ENCODE measurements at regions not wholly inside any gene's neighbourhood (a gene's known extent, or its start where the extent isn't known, plus 50 kb on each side); places are given as distances from the start of the nearest gene placed in this dataset.

GRCh38 chr13:40189898-40190630, 476.4 kb downstream of the FOXO1 start:
- ChIA-PET POLR2A (no interaction called here), CTCF (no interaction called here)
- Mint-ChIP-seq H3K36me3 (no peaks in the 10 kb centered on the region), H3K9me3 (no peaks in the 10 kb centered on the region), H3K27ac (no peak overlapping the region), H3K4me1 (peaks cover 33% of the 10 kb centered on the region), H3K27me3 (ENCODE audit: low read depth) (peaks cover 2% of the 10 kb centered on the region; the same call in 1 of the 2 replicates), H3K4me3 (no peak overlapping the region)
- ATAC-seq (no peak), DNase-seq (ENCODE audit: low spot score) (no peak)
- TF ChIP-seq SMAD3 (CRISPR knock-in tag; IDR thresholded peaks at IDR 0.05; ENCODE audit: borderline replicate concordance) = no peak
- no peak for TF ChIP-seq ATF6 (CRISPR knock-in tag; IDR thresholded peaks at IDR 0.05)
- no peak for TF ChIP-seq E2F5 (CRISPR knock-in tag; IDR thresholded peaks at IDR 0.05)
- TF ChIP-seq USF1 (CRISPR knock-in tag; IDR thresholded peaks at IDR 0.05) = no peak
- TF ChIP-seq CBFB (CRISPR knock-in tag; IDR thresholded peaks at IDR 0.05; ENCODE audit: low read depth) = no peak
- no peak for TF ChIP-seq TEAD1 (CRISPR knock-in tag; IDR thresholded peaks at IDR 0.05)
- no peak for TF ChIP-seq ZNF317 (CRISPR knock-in tag; IDR thresholded peaks at IDR 0.05; ENCODE audit: borderline replicate concordance, low read depth)
- TF ChIP-seq ZNF138 (CRISPR knock-in tag; conservative IDR thresholded peaks at IDR 0.05) = no peak
- no peak for TF ChIP-seq ZNF263 (CRISPR knock-in tag; IDR thresholded peaks at IDR 0.05; ENCODE audit: low read depth)
- TF ChIP-seq ZBTB43 (CRISPR knock-in tag; IDR thresholded peaks at IDR 0.05) = no peak
- TF ChIP-seq ATF1 (CRISPR knock-in tag; IDR thresholded peaks at IDR 0.05) = no peak
- no peak for TF ChIP-seq JAZF1 (CRISPR knock-in tag; IDR thresholded peaks at IDR 0.05)
- TF ChIP-seq ZNF219 (CRISPR knock-in tag; IDR thresholded peaks at IDR 0.05; ENCODE audit: borderline replicate concordance) = no peak

GRCh38 chr13:40190641-40191100, 475.8 kb downstream of the FOXO1 start:
- DNase-seq (ENCODE audit: low spot score) (no peak), ATAC-seq (no peak)
- CTCF ChIA-PET = no interaction called here
- H3K36me3 Mint-ChIP-seq = no peaks in the 10 kb centered on the region
- no peaks in the 10 kb centered on the region for H3K27me3 Mint-ChIP-seq (ENCODE audit: low read depth)
- POLR2A ChIA-PET = no interaction called here
- no peak overlapping the region for H3K4me3 Mint-ChIP-seq
- H3K9me3 Mint-ChIP-seq = no peaks in the 10 kb centered on the region
- peaks cover 33% of the 10 kb centered on the region for H3K4me1 Mint-ChIP-seq
- H3K27ac Mint-ChIP-seq = no peak overlapping the region
- TF ChIP-seq ZNF121 (CRISPR knock-in tag; IDR thresholded peaks at IDR 0.05) (no peak), CBFB (CRISPR knock-in tag; IDR thresholded peaks at IDR 0.05; ENCODE audit: low read depth) (no peak), ZNF263 (CRISPR knock-in tag; IDR thresholded peaks at IDR 0.05; ENCODE audit: low read depth) (no peak), ZSCAN18 (CRISPR knock-in tag; IDR thresholded peaks at IDR 0.05) (no peak), TEAD1 (CRISPR knock-in tag; IDR thresholded peaks at IDR 0.05) (no peak), E2F5 (CRISPR knock-in tag; IDR thresholded peaks at IDR 0.05) (no peak), ZNF317 (CRISPR knock-in tag; IDR thresholded peaks at IDR 0.05; ENCODE audit: borderline replicate concordance, low read depth) (no peak), USF1 (CRISPR knock-in tag; IDR thresholded peaks at IDR 0.05) (no peak), GRHL2 (CRISPR knock-in tag; IDR thresholded peaks at IDR 0.05; ENCODE audit: insufficient replicate concordance, severe bottlenecking) (no peak), IRF2 (CRISPR knock-in tag; IDR thresholded peaks at IDR 0.05; ENCODE audit: borderline replicate concordance, low read depth) (no peak), ZNF532 (CRISPR knock-in tag; IDR thresholded peaks at IDR 0.05; ENCODE audit: borderline replicate concordance) (no peak), ZBTB21 (CRISPR knock-in tag; IDR thresholded peaks at IDR 0.05; ENCODE audit: borderline replicate concordance) (no peak)
